Epithelial cell of esophagus (primary cell): ENCODE measurements at regions not wholly inside any gene's neighbourhood (a gene's known extent, or its start where the extent isn't known, plus 50 kb on each side); places are given as distances from the start of the nearest gene placed in this dataset.

Experiments
- DNase-seq: peaks from one replicate; pipeline ENCODE4 v3.0.0; 2010; ENCODE audit warnings: low read depth
- H3K4me3 ChIP-seq: 2 replicates; pipeline ENCODE4 v1.5.1; 2011; ENCODE audit warnings: mild to moderate bottlenecking, low read length, control low read depth
- TF ChIP-seq, protein P1 (sequence below): IDR thresholded peaks from 2 replicates; pipeline ENCODE4 v1.5.1; 2011; ENCODE audit warnings: low read depth, mild to moderate bottlenecking, low read length, control low read depth, inconsistent platforms; ENCODE audit not compliant: insufficient read depth; ENCODE audit errors: missing control alignments

DNA sequence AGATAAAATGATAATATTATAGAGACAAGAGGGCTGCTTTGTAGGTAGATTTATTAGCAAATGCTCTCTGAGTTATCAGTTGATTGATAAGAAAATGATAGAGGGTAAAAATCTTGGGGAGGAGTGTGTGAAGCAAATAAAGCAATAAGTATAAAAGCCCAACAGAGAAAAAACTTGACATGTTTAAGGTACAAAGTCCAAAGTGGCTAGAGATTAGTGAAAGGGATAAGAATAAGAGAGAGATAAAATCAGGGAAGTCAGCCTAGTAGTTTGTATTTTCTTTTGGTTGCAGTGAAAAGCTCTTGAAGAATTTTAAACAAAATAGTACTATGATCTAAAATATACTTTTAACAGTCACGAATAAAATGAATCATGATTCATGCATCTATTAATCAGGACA, 246.2 kb upstream of the LRIG3 start:
- H3K4me3 ChIP-seq = no peak overlapping the region
- DNase-seq = no peak
- TF ChIP-seq, protein P1, sequence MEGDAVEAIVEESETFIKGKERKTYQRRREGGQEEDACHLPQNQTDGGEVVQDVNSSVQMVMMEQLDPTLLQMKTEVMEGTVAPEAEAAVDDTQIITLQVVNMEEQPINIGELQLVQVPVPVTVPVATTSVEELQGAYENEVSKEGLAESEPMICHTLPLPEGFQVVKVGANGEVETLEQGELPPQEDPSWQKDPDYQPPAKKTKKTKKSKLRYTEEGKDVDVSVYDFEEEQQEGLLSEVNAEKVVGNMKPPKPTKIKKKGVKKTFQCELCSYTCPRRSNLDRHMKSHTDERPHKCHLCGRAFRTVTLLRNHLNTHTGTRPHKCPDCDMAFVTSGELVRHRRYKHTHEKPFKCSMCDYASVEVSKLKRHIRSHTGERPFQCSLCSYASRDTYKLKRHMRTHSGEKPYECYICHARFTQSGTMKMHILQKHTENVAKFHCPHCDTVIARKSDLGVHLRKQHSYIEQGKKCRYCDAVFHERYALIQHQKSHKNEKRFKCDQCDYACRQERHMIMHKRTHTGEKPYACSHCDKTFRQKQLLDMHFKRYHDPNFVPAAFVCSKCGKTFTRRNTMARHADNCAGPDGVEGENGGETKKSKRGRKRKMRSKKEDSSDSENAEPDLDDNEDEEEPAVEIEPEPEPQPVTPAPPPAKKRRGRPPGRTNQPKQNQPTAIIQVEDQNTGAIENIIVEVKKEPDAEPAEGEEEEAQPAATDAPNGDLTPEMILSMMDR = no peak

DNA sequence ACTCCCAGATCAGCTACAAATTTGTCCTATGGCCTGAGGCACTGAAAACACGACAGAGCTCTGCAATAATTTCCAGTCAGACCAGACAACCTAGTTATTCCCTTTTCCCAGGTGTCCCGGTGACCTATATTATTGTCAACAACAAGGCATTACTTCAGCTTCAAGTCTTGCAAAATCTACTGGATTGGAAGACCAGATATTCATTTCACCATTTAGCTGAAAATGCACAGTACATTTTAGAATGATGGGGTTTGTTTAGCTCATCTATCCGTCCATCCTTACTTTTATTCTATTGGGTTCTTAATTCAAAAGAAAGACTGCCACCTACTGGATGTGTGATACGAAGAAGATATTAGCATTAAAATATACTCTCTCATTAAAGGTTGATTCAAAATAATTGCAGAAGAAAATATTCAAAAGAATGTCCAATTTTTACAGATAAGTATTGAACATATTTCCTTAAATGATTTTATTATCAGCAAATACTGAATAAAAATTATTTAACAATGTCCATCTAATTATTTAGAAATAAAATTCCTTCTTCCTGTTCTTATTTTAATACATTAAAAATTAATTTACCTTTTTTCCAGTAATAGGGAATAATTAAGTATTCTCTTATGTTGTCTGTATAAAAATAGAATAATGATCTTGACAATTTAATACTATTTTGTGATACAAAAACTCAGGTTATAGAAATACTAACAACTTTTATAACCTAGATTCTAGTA, 244.9 kb upstream of the LRIG3 start:
- peak; percentile 83 for DNase-seq
- no peak overlapping the region for H3K4me3 ChIP-seq
- TF ChIP-seq, protein P1 = no peak

DNA sequence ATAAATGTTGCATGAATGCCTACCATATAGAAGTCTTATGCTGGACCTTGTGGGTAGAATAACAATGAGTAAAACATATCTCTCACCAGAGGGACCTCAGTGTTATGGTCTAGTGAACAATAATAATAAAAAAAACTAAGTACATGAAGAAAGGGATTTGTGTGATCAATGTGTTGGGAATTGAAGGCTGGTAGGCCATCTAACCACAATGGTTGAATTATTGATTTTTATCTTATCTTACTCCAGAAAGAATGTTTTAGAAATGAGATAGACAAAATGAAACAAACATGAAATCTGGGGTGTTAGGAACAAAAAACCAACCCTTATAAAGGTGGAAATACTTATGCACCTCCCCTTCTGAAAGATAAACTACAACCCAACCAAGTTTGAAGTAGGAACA, 243.9 kb upstream of the LRIG3 start:
- DNase-seq = no peak
- H3K4me3 ChIP-seq = no peak overlapping the region
- TF ChIP-seq, protein P1 = no peak

DNA sequence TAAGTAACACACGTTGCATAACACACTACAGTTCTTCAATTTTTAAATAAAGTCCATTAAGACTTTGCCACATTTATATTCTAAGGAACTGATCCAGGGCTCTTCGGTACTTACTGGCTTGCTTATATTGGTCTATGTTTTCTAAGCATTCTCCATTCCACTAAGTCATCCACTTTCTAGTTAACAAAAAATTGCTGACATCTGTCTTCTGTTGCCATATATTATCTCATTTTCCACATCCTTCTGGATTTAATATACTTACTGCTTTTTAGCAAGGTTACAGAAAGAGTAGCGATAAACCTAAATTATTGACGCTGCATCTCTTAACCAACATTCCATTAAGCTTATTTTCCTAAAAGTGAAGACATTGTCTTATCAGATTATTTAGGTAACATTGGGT, 238.4 kb upstream of the LRIG3 start:
- DNase-seq = no peak
- no peak overlapping the region for H3K4me3 ChIP-seq
- TF ChIP-seq, protein P1 = no peak

DNA sequence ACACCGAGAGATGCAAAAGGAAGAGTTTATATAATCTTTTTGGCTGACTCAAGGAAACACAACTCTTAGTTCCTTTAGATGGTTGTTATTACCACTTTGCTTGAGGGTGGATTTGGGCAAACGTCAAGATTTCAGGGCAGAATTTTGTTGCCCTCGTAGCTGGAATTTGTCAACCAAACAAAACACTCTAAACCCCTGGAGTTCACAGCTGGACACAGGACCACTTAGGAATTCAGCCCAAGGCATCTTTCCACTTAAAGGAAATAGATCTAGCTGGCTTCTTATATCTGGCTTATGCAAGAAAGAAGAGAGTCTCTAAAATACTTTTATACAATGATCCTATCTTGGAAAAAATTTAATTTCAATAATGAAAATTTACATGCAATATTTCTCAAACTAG, 237.8 kb upstream of the LRIG3 start:
- H3K4me3 ChIP-seq = no peak overlapping the region
- no peak for DNase-seq
- TF ChIP-seq, protein P1 = no peak

DNA sequence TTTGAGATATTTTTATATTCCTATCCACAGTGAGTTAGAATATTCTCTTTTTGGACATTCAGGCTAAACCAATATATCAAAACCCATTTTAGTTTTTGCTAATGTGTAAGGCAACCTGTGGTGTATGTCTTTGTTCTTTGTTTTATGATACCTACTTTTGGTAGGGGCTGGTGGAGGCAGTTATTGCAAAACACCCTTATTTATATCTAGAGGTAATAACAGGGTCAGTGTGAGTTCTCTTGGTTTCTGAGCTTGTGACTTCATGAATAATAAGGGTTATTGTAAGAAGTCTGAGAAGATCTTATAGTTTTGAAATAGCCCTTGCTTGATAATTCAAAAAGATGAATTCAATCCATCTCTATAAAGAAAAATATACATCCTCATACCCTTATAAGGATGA, 235.1 kb upstream of the LRIG3 start:
- TF ChIP-seq, protein P1 = no peak
- H3K4me3 ChIP-seq = no peak overlapping the region
- no peak for DNase-seq

DNA sequence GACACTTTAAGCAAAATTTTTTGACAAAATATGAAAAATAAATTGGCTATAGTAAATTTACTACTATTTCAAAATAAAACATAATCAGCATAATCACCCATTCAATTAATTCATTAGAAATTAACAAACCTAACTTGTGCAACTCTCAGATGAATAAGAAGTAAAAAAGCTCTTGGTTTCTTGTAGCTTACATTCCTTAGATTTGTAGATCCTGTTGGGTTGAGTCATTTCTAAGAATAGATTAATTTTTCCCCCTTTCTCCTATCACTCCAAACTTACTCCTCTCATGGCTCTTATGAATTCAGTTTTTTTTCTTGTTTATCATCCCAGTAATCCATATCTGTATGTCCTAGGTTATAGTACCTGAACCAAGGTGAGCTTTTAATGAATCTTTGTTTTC, 230.9 kb upstream of the LRIG3 start:
- TF ChIP-seq, protein P1 = no peak
- peak; percentile 7 for DNase-seq
- no peak overlapping the region for H3K4me3 ChIP-seq
